SK-N-MC (cell line): ENCODE measurements at regions not wholly inside any gene's neighbourhood (a gene's known extent, or its start where the extent isn't known, plus 50 kb on each side); places are given as distances from the start of the nearest gene placed in this dataset.

Source experiments
- EZH2 ChIP-seq: fragments of 200-600 bp; sonication (generic); IDR thresholded peaks from one replicate; pipeline ENCODE4 v1.6.1; 2017; ENCODE audit warnings: antibody characterized with exemption
- FOXP2 ChIP-seq: optimal IDR thresholded peaks from 2 replicates; pipeline ENCODE3; 2011; ENCODE audit warnings: mild to moderate bottlenecking, moderate library complexity; ENCODE audit not compliant: insufficient read depth; ENCODE audit errors: extremely low read length, control extremely low read depth
- POLR2AphosphoS5 ChIP-seq: IDR thresholded peaks from 2 replicates; pipeline ENCODE4 v1.6.1; 2012; ENCODE audit warnings: mild to moderate bottlenecking, low read depth, low read length, borderline replicate concordance

GRCh38 chr9:87427851-87428506 lies 69.7 kb upstream of the DAPK1 start:
- no peak for TF ChIP-seq EZH2
- no peak for TF ChIP-seq POLR2AphosphoS5
- no peak for TF ChIP-seq FOXP2
